ENCODE measurements at regions not wholly inside any gene's neighbourhood (a gene's known extent, or its start where the extent isn't known, plus 50 kb on each side); places are given as distances from the start of the nearest gene placed in this dataset.

DNA sequence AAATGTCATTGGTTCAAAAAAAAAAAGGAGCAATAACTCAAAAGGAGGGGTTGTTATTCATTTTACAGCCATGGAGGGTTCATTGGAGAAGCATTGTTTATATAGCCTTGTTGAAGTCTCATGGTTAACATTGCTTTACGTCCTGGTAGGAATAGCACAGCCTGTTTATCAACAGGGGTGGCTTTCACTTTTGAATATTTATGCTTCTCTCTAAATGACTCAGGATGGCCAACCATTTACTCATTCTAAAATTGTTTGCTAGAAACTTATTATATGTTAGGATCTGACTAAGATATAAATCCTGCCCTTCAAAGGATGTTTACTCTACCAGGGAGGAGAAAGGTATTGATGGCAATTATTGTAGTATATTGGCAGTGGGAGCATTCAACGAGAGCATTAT is 534.1 kb upstream of the GALNTL6 start:
- TF ChIP-seq ZFX (IDR thresholded peaks at IDR 0.05; ENCODE audit: borderline replicate concordance): no peak
- TF ChIP-seq, protein P1, sequence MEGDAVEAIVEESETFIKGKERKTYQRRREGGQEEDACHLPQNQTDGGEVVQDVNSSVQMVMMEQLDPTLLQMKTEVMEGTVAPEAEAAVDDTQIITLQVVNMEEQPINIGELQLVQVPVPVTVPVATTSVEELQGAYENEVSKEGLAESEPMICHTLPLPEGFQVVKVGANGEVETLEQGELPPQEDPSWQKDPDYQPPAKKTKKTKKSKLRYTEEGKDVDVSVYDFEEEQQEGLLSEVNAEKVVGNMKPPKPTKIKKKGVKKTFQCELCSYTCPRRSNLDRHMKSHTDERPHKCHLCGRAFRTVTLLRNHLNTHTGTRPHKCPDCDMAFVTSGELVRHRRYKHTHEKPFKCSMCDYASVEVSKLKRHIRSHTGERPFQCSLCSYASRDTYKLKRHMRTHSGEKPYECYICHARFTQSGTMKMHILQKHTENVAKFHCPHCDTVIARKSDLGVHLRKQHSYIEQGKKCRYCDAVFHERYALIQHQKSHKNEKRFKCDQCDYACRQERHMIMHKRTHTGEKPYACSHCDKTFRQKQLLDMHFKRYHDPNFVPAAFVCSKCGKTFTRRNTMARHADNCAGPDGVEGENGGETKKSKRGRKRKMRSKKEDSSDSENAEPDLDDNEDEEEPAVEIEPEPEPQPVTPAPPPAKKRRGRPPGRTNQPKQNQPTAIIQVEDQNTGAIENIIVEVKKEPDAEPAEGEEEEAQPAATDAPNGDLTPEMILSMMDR (IDR thresholded peaks at IDR 0.05): no peak
- no peak overlapping the region for H3K27ac ChIP-seq

DNA sequence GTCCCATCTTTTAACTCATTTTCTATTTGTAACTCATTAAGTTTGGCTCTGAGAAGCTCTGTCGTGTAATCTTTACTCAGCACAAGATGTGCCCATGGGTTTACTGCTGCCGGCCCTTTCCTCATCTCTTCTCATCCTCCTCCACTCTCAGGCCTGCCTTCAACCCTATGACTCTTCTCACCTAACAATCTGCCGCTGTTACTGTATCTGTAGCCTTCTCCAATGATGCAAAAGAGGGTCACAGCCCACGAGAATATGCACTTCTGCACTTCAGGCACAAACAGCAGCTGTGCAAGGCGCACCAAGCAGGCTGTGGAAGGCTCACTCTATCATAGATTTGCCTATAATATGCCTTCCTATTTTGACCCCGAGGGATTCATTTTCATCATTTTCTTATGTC is 546.5 kb upstream of the GALNTL6 start:
- no peak for TF ChIP-seq ZFX (IDR thresholded peaks at IDR 0.05; ENCODE audit: borderline replicate concordance)
- TF ChIP-seq, protein P1 (IDR thresholded peaks at IDR 0.05): no peak
- no peak overlapping the region for H3K27ac ChIP-seq

DNA sequence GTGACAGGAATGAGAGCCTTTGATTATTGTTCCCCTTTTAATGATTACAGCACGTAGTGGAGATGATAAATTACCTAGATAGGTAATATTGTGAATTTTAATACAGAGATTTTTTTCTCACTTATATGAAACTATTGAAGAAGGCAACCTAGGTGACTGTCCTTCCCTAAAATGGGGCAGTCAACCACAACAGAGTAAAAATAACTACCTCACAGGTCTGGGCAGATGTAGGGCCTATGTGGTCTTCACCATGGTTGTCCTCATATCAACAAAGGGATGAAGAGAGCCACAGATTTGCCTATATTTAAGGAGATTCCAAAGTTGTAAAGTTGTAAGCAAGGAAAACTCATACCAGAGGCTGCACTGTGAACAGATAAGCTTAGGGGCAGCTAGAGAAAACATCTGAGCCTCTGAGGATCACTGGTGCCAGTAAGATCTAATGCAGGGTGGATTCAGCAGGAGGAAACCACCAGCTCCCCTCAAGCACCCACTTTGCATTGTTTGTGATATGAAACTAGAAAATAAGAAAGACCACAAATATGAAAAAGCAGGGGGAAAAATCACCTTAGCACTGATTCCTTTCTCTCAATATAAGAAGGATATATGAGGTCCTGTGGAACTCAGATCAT is 547.9 kb upstream of the GALNTL6 start:
- no peak overlapping the region for H3K27ac ChIP-seq
- TF ChIP-seq ZFX (IDR thresholded peaks at IDR 0.05; ENCODE audit: borderline replicate concordance): no peak
- TF ChIP-seq, protein P1 (IDR thresholded peaks at IDR 0.05): no peak

DNA sequence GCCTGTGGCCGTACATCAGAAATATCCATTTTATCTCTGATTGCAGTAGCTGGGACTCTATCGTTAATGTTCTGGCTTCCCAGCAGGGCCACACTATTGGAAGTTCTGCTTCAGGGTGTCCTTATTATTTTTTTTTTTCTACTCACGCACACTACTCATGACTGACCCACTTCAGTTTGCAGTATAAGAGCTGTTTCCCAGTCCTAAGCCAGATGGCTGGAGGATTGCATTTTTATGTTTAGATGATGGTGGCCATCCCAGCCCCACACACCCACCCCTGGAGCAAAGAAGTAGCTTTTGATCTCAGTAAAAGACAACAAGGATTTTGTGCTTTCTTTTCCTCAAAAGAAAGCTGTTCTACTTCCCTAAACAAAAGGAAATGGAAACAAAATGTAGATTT is 557.0 kb upstream of the GALNTL6 start:
- H3K27ac ChIP-seq: no peak overlapping the region
- no peak for TF ChIP-seq ZFX (IDR thresholded peaks at IDR 0.05; ENCODE audit: borderline replicate concordance)
- TF ChIP-seq, protein P1 (IDR thresholded peaks at IDR 0.05): no peak

DNA sequence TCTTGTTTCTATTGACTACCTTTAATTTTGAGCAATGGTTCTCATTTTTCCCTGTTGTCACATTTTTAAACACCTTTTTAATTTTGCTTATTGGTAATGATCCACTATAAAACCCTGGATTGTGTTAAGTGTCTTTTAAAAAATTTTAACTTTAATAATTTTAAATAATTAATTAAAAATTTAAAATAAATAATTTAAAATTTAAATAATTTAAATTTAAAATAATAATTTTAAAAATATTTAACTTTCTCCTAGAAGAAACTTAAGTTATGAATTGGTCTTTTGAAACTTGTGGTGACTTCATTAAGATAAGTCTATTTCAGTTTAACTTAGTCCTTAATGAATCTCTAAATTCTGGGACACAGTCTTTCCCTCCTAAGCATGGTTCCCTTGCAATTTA is 566.3 kb upstream of the GALNTL6 start:
- TF ChIP-seq, protein P1 (IDR thresholded peaks at IDR 0.05): no peak
- TF ChIP-seq ZFX (IDR thresholded peaks at IDR 0.05; ENCODE audit: borderline replicate concordance): no peak
- H3K27ac ChIP-seq: no peak overlapping the region

DNA sequence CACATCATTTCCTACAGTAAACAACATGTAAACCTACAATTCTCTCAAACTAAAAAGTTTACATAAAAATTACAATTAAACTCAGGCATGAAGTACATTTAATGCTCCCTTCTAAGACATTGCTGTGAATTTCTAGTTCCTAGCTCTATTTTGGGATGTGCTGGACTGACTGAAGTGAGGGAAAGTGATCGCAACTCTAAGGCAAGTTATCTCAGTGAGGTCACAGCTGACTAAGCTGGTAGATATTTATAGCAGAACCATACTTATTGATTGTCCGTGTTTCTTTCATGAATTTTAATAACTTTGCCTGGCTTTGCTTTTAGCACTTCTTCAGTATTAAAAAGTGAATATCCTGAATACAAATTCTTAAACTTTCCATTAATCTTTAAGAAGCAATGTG is 570.4 kb upstream of the GALNTL6 start:
- no peak overlapping the region for H3K27ac ChIP-seq
- TF ChIP-seq, protein P1 (IDR thresholded peaks at IDR 0.05): no peak
- TF ChIP-seq ZFX (IDR thresholded peaks at IDR 0.05; ENCODE audit: borderline replicate concordance): no peak

DNA sequence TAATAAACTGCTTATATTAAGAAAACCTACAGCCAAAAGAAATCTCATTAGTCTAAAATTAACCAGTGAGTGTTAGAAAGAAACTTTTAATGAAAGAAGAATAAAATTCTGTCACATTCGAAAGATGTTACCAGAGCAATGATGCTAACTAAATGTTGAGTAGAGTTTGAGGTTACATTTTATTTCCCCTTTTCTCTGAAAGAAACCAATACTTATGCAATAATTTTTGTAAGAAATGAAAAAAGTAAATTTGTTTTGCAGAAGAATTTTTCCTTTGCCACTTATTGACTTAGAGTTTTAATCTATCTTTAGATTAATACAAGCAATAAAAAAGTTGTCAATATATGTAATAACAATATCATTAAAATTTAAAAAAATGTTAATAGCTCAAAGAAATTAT is 574.0 kb upstream of the GALNTL6 start:
- TF ChIP-seq, protein P1 (IDR thresholded peaks at IDR 0.05): no peak
- TF ChIP-seq ZFX (IDR thresholded peaks at IDR 0.05; ENCODE audit: borderline replicate concordance): no peak
- no peak overlapping the region for H3K27ac ChIP-seq
